Fibroblast of skin of left biceps (primary cell): ENCODE measurements at regions not wholly inside any gene's neighbourhood (a gene's known extent, or its start where the extent isn't known, plus 50 kb on each side); places are given as distances from the start of the nearest gene placed in this dataset.

ENCODE experiments used
- DNase-seq, 2 experiments: peaks; one replicate each; pipeline ENCODE4 v3.0.0-alpha.2; 2013; ENCODE audit warnings: low read depth in 2 of 2

DNA sequence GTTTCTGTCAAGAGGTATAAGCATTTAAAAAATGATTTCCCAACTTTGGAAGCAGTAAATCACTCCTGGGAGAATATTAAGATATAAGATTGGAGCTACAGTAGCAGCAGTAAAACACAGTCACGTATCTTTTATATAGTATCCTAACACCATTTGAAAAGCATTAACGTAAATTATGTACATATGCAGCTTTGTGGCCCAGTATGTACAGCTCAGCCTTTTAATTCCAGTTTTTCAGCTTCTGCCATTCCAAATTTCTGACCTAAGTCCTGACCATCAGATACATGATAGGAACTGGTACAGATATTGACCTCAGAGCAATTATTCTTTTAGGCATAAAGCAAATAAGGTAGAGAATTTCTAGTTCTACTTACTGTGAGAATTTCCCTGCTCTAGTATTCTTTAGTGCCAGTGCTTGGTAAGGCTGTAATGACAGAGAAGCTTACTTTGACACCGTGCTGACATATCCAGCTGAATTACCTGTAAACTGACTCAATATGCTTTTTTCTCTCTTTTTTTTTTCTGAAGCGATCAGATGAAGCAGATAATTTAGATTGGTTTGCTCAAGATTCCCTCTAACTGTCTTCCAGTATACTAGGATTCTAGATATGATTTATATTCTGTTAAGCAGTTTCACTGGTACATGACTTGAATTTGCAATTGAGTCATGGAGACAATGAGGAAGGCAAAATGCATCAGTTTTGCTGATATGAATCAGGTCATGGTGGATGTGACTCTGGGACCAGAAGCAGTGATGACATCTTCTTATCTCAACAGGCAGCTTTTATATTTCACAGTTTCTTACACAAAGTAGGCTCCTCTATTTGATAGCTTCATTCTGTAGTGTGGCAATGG lies 703.6 kb downstream of the SLITRK6 start:
- no peak for DNase-seq

DNA sequence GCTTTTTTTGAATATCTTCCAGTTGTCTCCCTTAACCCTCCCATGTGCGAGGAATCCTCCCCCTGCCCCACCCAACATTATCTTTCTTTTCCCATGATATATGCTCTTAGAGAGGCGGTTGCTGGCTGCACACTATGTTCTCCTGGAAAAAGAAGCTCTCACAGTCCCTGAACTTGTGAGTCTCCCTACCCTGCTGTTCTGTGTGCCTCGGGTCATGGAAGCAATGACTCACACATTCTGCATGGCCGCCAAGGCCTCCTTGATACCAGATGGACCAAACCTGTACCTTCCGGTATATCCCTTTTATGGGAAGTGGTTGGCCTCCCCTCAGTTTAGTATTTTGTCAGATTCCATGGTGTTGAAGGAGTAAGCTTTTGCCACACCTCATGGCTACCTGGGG lies 705.4 kb downstream of the SLITRK6 start:
- DNase-seq = no peak

DNA sequence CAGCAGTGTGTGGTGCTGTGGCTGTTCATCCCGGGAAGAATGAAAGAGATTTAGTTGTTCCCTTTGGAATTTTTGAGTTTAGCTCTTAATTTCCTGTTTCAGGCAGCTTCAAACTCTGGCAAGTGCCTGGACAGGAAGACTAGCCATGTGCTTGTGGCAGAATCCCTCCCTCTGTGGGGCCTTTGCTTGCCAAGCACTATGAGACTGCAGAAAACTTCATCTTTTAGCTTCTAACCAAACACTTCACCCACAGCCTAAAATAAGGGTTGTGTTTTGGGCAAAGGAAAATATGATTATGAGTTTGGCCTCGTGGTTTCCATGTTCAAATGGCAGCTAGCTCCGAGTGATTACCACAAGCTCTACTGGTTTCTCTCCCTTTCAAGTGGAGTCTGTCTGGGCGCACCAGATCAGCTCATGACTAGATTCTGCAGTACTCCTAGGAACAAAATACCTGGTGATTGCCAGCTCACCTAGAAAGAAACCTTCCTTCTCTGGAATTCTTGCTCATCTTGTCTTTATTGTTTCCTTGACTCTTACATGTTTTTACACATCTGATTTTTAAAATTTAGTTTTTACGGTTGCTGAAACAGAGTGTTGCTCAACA lies 707.5 kb downstream of the SLITRK6 start:
- DNase-seq = no peak

DNA sequence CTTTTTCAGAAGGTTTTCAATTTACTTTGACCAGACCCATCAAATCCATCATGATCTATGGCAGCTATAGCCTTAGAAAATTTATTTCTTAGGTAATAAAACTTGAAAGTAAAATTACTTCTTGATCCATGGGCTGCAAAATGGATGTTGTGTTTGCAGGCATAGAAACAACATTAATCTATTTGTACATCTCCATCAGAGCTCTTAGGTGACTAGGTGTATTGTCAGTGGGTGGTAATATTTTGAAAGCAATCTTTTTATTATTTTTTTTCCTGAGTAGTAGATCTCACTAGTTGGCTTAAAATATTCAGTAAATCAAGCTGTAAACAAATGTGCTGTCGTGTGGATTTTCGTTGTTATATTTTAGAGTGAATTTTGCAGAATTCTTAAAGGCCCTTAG lies 710.0 kb downstream of the SLITRK6 start:
- no peak for DNase-seq

DNA sequence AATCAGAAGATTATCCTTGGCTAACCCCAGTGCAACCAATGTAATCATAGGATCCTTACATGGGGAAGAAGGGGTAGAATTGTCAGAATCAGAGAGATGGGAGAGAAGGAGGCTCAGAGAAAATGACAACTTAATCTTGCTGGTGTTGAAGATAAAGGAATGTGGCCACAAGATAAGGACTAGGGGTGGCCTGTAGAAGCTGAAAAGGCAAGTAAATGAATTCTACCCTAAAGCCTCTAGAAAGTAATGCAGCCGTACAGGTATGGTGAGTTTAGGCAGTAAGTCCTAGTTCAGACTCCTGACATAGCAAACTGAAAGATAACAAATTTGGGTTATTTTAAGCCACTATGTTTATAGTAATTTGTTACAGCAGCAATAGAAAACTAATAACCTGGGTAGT lies 718.5 kb downstream of the SLITRK6 start:
- DNase-seq = no peak

DNA sequence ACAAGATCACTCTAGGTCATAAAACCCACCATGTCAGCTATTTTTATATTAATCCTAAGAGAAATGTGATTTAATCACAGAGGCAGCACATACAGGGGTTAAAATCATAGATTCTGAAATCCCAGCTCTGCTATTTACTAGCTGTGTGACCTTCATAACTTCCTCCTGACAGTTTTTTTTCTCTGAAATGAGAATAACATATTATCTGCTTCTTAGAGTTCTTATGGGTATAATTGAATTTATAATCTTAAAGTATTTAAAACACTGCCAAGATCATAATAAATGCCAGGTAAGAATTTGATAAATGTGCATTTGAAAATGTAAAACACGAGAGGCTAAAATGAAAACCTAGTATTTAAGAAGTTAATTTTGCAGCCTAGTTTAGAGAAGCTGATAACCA lies 722.9 kb downstream of the SLITRK6 start:
- DNase-seq = no peak

DNA sequence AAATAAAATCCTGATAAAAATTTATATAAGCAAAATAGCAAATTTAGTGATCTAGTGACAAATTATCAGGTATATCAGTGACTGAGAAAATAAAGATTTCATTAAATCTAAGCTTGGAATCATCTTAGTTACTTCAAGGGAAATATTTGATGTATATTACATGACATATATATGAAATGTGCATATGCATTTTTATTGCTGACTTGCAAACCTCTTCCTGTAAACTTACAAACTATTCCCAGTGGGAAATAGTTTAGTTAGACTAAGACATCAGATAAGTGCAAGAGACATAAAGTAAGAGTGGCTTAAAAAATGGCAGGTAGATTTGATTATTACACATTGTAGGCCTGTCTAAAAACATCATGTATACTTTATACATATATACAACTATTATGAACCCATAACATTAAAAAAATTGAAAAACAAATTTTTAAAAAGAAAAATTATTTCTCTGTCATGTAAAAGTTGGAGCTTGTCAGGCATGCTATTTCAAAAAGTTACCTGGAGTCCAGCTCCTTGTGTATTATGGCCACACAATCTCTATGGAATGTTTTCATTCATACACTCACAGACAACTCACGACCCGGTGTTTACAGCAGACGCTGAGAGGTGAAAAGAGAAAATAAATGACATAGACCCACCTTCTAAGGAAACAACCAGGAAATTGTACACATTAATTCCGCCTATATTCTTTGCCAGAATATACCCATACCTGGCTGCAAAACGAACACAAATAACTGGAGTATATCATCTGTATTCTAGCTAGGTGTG lies 724.5 kb downstream of the SLITRK6 start:
- DNase-seq = no peak

DNA sequence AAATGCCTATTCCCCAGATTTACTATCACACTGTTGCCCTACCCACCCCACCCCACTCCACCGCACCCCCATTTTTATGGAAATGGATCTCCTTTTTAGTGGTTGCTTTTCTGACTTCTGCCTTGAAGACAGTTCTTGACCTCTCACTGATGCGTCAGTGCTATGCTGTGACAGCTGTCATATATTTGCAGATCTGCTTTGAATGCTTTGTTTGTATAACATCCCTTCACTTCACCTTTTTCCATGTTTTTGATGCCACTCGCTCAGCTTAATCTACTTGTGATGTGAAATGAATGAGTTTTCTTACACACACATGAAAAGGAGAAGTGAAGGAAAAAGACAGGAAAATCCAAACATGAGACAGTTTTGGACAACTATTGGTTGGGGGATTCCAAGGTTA lies 731.0 kb downstream of the SLITRK6 start:
- DNase-seq = no peak

DNA sequence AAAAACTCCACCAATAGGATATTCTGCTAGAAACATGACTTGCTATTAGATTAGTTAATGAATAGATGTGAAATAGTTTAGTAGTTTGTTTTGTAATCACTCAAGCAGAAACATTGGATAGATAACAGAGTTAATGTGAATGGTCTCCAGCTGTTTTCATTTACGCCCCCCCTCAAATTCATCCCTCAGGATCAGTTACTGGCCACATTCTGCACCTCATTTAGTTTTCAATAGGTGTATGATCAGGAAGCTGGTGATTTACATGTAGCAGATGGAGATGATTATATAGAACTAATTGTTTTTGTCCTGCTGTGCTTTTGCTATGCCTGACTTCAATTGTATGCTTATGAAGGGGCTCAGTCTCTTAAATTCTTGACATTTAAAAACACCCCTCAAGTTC lies 759.0 kb downstream of the SLITRK6 start:
- no peak for DNase-seq

DNA sequence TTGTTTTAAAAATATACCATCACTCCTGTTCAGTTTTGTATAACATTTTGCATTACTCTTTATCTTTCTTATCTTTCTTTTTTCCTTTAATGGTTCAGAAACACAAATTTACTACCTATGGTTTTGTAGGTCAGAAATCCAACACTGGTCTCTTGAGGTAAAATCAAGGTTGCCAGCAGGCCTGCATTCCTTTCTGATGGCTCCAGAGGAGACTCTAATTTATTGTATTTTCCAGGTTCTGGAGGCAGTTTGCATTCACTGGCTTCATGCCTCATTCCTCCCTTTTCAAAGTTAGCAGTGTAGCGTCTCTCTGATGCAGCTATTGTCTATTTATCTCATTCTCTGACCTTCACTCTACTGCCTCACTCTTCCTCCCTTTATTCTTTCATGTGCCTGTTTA lies 767.4 kb downstream of the SLITRK6 start:
- DNase-seq = no peak

DNA sequence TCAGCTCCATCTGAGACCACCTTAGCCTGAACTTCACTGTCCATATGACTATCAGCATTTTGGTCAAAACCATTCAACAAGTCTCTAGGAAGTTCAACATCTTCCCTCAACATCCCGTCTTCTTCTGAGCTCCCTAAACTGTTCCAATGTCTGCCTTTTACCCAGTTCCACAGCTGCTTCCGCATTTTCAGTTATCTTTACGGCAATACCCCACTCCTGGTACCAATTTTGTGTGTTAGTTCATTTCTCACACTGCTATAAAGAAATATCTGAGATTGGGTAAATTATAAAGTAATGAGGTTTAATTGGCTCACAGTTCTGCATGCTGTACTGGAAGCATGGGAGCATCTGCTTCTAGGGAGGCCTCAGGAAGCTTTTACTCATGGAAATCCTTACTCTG lies 771.2 kb downstream of the SLITRK6 start:
- DNase-seq = no peak

DNA sequence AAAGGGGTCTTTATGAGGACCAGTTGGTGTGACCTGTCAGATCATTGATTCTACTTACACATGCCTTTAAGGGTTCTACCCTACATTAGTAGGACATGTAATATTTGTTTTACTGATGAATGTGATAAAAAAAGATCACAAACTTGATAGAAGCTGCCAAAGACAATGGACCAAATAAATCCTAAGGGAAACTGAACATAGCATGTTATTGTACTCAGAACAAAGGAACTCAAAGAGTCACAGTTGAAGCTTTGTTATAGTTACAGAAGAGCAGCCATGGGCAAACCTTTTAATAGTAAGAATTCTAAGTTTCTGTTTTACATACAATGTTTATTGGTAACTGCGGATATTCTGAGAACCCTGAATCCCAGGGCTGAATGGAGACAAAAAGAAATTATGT lies 780.1 kb downstream of the SLITRK6 start:
- no peak for DNase-seq

DNA sequence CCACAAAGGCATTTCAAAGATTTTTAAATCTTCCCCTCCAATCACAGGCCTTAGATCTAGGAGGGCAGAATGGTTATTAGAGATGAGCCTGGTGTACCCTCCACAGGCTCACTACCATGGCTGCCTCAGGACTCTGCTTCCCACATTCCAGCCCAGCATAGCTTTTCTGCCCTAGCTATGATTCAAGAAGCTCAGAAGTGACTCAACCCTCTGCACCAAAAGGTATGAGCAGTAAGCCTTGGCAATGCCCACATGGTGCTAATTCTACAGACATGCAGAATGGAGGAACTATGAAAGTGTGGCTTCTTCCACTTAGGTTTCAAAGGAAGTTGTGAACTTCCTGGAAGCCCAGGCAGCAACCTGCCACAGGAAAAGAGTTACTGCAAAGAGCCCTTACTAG lies 786.2 kb downstream of the SLITRK6 start:
- DNase-seq = no peak

DNA sequence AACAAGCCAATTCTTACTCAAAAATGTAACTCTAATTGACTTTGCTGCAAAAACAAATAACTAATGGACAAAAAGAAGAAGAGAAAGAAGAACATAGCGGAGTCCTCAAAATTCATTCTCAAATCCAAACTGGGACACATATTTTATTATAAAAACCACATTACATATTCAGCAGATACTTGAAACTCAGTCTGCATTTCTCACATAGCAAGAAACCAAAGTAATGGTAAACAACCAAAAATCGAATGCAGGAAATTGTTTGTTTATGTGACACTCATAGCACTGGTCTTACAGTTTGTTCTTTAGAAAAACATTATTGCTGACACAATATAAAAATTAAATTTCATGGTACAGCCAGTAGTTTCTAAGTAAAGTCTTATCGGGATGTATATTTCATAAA lies 789.8 kb downstream of the SLITRK6 start:
- no peak for DNase-seq

DNA sequence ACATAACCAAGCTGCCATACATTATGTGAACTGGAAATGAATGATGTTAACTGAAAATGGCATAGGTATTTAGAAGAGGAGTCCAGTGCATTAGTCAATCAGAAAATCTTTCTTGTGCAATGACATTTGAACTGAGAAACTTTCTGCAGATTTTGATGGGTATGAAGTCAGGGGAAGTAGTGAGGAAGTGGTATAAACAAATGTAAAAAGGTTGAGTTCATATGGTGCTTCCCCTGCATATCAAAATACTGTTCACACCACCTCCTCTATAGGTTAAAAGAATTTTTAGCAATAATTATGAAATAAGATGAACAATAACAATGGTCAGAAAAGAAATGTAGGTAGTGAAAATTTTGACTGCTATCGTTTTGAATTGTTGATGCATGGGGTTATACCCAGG lies 800.0 kb downstream of the SLITRK6 start:
- DNase-seq = no peak

DNA sequence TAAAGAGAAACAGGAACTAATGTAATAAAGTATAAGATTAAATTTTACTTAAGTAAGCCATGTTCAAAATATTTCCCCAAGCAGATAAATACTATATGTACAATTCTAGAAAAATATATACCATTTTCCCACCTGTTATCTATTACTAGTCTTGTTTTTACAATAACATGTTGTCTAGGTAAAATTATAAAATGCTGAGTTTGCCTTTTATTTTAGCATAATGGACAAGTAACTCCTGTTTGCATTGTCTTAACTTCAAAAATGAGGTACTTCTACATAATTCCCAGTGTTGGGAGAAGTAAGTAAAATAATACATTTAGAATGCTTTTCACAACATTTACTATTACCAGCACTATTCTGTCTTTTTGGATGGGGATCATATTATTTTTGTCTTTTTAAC lies 800.5 kb downstream of the SLITRK6 start:
- no peak for DNase-seq

DNA sequence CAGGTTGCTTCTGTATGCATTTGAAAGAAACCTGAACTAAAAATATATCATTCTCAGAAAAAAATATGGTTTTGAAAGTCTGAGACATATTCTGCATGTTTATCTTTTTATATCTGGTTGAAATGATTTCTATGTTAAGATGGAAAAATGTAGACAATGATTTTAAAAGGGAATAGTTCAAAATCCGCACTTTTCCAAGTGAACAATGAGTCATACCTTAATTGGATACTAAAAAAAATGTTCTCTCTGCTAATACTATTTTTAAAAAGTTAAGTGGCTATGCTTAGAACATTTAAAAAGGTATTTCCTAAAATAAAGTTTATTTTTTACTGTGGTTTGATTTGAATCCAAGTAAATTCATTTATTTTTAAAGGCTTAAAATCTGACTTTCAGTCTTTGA lies 801.4 kb downstream of the SLITRK6 start:
- no peak for DNase-seq

DNA sequence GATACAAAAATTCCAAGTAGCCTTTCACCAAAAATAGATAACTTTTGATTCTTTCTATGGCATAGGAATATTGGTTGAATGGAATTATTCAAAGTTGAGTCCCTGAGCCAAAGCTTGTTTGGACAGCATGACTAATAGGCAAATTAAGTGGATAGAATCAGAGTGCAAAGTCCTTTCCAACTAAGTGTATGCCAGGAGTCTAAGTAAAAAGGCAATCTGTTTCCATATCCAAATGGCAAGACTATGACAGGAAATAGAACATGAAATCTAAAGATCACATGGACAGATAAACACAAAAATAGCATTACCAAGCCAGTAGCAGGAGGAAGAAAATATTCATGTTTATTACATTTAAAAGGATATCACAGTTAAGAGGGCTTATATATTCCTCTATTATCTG lies 804.6 kb downstream of the SLITRK6 start:
- DNase-seq = no peak

DNA sequence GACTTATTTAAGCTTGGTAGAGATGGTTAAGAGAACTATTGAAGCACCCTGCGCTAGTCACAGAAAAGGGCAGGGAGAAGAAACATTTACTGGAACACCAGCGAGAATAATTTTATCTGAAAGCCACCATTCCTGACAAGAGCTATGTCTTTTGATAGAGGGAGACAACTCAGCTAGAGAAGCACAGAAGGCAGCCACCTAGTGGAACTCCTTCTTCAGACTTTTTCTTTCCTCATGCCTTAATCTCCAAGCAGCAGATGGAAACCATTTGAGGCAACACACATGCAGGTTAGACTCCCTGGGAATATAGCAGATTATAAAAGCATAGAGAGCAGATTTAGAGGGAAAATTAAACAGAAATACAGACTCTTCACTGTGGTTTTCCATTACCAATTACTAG lies 813.4 kb downstream of the SLITRK6 start:
- DNase-seq = no peak

DNA sequence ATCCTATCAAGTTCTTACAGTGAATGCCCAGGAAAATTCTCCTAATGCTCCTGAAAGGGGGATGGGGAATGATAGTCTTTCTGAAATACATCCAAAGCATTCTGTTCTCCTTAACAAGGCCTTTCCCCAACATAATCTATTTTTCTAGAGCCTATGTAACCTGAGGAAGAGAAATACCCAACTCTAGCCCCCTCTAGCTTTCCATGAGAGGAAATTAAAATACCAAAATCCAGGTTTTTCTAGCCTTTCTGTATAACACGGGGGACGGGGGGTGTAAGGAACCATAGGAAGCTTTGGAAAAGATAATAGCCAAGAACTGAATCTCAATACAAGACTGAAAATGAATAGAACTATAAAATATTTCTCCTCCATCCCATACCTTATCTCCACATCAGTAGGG lies 815.9 kb downstream of the SLITRK6 start:
- no peak for DNase-seq

DNA sequence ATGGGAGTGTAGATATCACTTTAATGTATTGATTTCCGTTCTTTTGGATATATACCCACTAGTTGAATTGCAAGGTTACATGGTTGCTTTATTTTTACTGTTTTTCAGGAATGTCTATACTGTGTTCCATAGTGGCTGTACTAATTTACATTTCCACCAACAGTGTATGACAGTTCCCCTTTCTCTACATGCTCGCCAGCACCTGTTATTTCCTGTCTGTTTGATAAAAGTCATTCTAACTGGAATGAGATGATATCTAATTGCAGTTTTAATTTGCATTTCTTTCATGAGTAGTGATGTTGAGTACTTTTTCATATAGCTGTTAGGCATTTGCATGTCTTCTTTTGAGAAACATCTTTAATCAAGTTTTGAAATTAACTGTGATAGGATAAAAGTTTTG lies 818.6 kb downstream of the SLITRK6 start:
- DNase-seq = no peak

DNA sequence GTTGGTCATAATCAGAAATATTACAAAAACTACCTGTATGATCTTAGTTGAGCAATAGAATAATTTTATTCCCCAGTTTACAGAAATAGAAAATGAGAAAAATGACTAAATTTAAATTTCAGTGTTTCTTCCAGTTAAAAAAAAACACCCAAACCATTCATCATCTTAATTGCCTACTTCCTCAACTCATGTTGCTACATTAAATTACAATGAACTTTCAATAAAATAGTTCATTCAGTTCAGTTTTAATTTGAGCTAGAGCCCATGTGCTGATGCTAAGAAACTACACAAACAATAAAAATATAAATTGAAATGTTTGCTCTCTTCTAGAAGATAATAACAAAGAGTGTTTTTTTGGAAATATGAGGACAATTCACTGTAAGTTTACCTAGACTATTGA lies 820.4 kb downstream of the SLITRK6 start:
- DNase-seq = no peak

DNA sequence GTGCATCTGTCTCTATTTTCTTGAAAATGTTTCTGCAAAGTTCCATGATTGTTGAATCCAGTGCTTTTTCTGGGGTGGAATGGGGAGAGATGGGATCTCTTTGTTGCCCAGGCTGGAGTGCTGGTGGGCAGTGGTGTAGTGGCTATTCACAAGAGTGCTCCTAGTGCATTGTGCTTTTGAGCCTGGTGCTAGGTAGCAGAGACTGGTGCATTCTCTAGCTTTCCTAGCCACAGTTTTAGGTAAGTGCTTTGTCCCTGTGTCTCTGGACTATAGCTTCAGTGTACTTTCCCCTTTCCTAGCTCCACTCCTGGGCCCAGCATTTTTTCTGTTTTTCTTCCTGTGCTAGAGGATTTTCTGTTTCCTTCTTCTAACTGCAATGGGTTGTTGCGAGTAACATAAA lies 825.6 kb downstream of the SLITRK6 start:
- DNase-seq = no peak
